GM21390 (cell line): ENCODE measurements at regions not wholly inside any gene's neighbourhood (a gene's known extent, or its start where the extent isn't known, plus 50 kb on each side); places are given as distances from the start of the nearest gene placed in this dataset.
A peak's percentile ranks its signal among the peaks of the same experiment; 100 is the strongest.
"Not testable (repeated sequence)": the region's sequence is repeated elsewhere in the genome, so short reads cannot be mapped to it uniquely, and the experiment has no call there.

ENCODE experiments used
- ATAC-seq: cut with Tn5 transposase; IDR thresholded peaks from one replicate; pipeline ENCODE4 v1.9.1; 2021; ENCODE audit not compliant: unreplicated experiment

- no peak for ATAC-seq
These were observed 833.9 kb downstream of the FSTL5 start for GRCh38 chr4:161329852-161330251.

- ATAC-seq: no peak
These were observed 842.1 kb downstream of the FSTL5 start for GRCh38 chr4:161321706-161322105.

- peak; percentile 72 for ATAC-seq
These were observed 843.4 kb downstream of the FSTL5 start for GRCh38 chr4:161320377-161320776.

GRCh38 chr4:161317000-161317399, 846.8 kb downstream of the FSTL5 start:
- no peak for ATAC-seq

- no peak for ATAC-seq
These were observed 849.4 kb downstream of the FSTL5 start for GRCh38 chr4:161314371-161314770.

- ATAC-seq: no peak
These were observed 860.2 kb downstream of the FSTL5 start for GRCh38 chr4:161303551-161303950.

- ATAC-seq: no peak
These were observed 872.6 kb downstream of the FSTL5 start for GRCh38 chr4:161291222-161291621.

- ATAC-seq: no peak
These were observed 876.0 kb downstream of the FSTL5 start for GRCh38 chr4:161287678-161288352.

- ATAC-seq: no peak
These were observed 878.3 kb downstream of the FSTL5 start for GRCh38 chr4:161285461-161285860.

- no peak for ATAC-seq
These were observed 882.9 kb downstream of the FSTL5 start for GRCh38 chr4:161280929-161281328.

- no peak for ATAC-seq
These were observed 884.7 kb downstream of the FSTL5 start for GRCh38 chr4:161279095-161279494.

GRCh38 chr4:161277150-161277787, 886.5 kb downstream of the FSTL5 start:
- ATAC-seq: not testable (repeated sequence)

- no peak for ATAC-seq
These were observed 890.2 kb downstream of the FSTL5 start for GRCh38 chr4:161273607-161274006.

- ATAC-seq: no peak
These were observed 903.0 kb downstream of the FSTL5 start for GRCh38 chr4:161260819-161261218.

GRCh38 chr4:161256716-161257115, 907.1 kb downstream of the FSTL5 start:
- ATAC-seq: no peak

GRCh38 chr4:161256172-161256571, 907.6 kb downstream of the FSTL5 start:
- ATAC-seq: no peak

GRCh38 chr4:161254375-161254774, 909.4 kb downstream of the FSTL5 start:
- no peak for ATAC-seq

- peak; percentile 85 for ATAC-seq
These were observed 911.2 kb downstream of the FSTL5 start for GRCh38 chr4:161252520-161253141.

- no peak for ATAC-seq
These were observed 913.9 kb downstream of the FSTL5 start for GRCh38 chr4:161249779-161250440.

GRCh38 chr4:161248880-161249279, 914.9 kb downstream of the FSTL5 start:
- ATAC-seq: no peak

- no peak for ATAC-seq
These were observed 916.0 kb downstream of the FSTL5 start for GRCh38 chr4:161247831-161248230.

- ATAC-seq: no peak
These were observed 925.8 kb downstream of the FSTL5 start for GRCh38 chr4:161238033-161238432.
